Endodermal cell (in vitro differentiated cells): ENCODE measurements at regions not wholly inside any gene's neighbourhood (a gene's known extent, or its start where the extent isn't known, plus 50 kb on each side); places are given as distances from the start of the nearest gene placed in this dataset.

Experiments
- DNase-seq: peaks from one replicate; pipeline ENCODE4 v3.0.0-alpha.2; 2017
- H3K27ac ChIP-seq: 2 replicates; pipeline ENCODE4 v1.5.1; 2013; ENCODE audit warnings: mild to moderate bottlenecking, low read depth, low read length, moderate library complexity
- H3K27me3 ChIP-seq: 2 replicates; pipeline ENCODE4 v1.6.1; 2013; ENCODE audit warnings: mild to moderate bottlenecking, low read length, moderate library complexity; ENCODE audit not compliant: insufficient read depth, control insufficient read depth, poor library complexity, severe bottlenecking
- H3K36me3 ChIP-seq: 2 replicates; pipeline ENCODE4 v1.7.0; 2013; ENCODE audit warnings: mild to moderate bottlenecking, low read length, moderate library complexity; ENCODE audit not compliant: control insufficient read depth, insufficient read depth
- H3K4me1 ChIP-seq: one replicate; pipeline ENCODE4 v1.7.0; 2013; ENCODE audit warnings: low read length; ENCODE audit not compliant: control insufficient read depth, insufficient read depth
- H3K4me3 ChIP-seq: 2 replicates; pipeline ENCODE4 v1.5.1; 2013; ENCODE audit warnings: mild to moderate bottlenecking, low read length, moderate library complexity
- H3K9ac ChIP-seq: 2 replicates; pipeline ENCODE4 v1.6.1; 2013; ENCODE audit warnings: mild to moderate bottlenecking, low read length, moderate library complexity; ENCODE audit not compliant: poor library complexity, severe bottlenecking; ENCODE audit errors: extremely low read depth
- H3K9me3 ChIP-seq: 2 replicates; pipeline ENCODE4 v1.6.1; 2013; ENCODE audit warnings: mild to moderate bottlenecking, low read length, moderate library complexity; ENCODE audit not compliant: control insufficient read depth
- H3K27ac Mint-ChIP-seq: 2 replicates; pipeline ENCODE4 v1.8.0; 2020; ENCODE audit warnings: mixed read lengths
- H3K27me3 Mint-ChIP-seq: 2 replicates; pipeline ENCODE4 v1.8.0; 2021; ENCODE audit warnings: mild to moderate bottlenecking, mixed read lengths; ENCODE audit not compliant: insufficient read depth
- H3K36me3 Mint-ChIP-seq: 2 replicates; pipeline ENCODE4 v1.8.0; 2020; ENCODE audit warnings: low read depth, mixed read lengths
- H3K4me1 Mint-ChIP-seq: 2 replicates; pipeline ENCODE4 v1.8.0; 2020; ENCODE audit warnings: mixed read lengths
- H3K4me3 Mint-ChIP-seq: 2 replicates; pipeline ENCODE4 v1.8.0; 2020; ENCODE audit warnings: mild to moderate bottlenecking, moderate library complexity, mixed read lengths
- H3K9me3 Mint-ChIP-seq: 2 replicates; pipeline ENCODE4 v1.8.0; 2020; ENCODE audit warnings: mild to moderate bottlenecking, mixed read lengths
- CTCF ChIP-seq: fragments of 200-600 bp; sonication (generic); conservative IDR thresholded peaks from 2 replicates; pipeline ENCODE4 v1.5.0; 2021; ENCODE audit warnings: antibody characterized with exemption, mild to moderate bottlenecking
- WGBS, 2 experiments: methylation state at CpG; one replicate each; pipeline versions ENCODE4 v1.1.5 to v1.1.7; 2013; ENCODE audit warnings: missing lambda C conversion rate in 2 of 2, mixed read lengths in 1 of 2; ENCODE audit not compliant: insufficient coverage in 1 of 2, insufficient read length in 1 of 2; 5-methylcytosine and 5-hydroxymethylcytosine counted together

GRCh38 chr7:157475095-157475494, 138.3 kb downstream of the DNAJB6 start:
- H3K27me3 Mint-ChIP-seq, result peaks cover 15% of the 10 kb centered on the region
- DNase-seq, result peak; percentile 44
- H3K36me3 Mint-ChIP-seq, result no peaks in the 10 kb centered on the region

GRCh38 chr7:157475601-157476000, 138.8 kb downstream of the DNAJB6 start:
- Mint-ChIP-seq H3K27me3 (peaks cover 15% of the 10 kb centered on the region), H3K27ac (no peak overlapping the region), H3K36me3 (no peaks in the 10 kb centered on the region), H3K9me3 (peaks cover 26% of the 10 kb centered on the region), H3K4me3 (no peak overlapping the region), H3K4me1 (no peaks in the 10 kb centered on the region)
- no peaks in the 10 kb centered on the region for H3K4me1 ChIP-seq
- H3K9ac ChIP-seq, result no peak overlapping the region
- H3K27ac ChIP-seq, result no peak overlapping the region
- no peak overlapping the region for H3K4me3 ChIP-seq
- no peak for DNase-seq
- H3K9me3 ChIP-seq, result peaks cover 38% of the 10 kb centered on the region
- H3K27me3 ChIP-seq, result no peaks in the 10 kb centered on the region
- no peaks in the 10 kb centered on the region for H3K36me3 ChIP-seq
- 73 to 79% methylated on average over 8 to 10 of the region's 10 CpGs for WGBS, 2 experiments
- no peak for TF ChIP-seq CTCF

More at GRCh38 chr7:157475095-157475494, 138.3 kb downstream of the DNAJB6 start:
- Histone ChIP-seq H3K36me3 (no peaks in the 10 kb centered on the region), H3K9ac (no peak overlapping the region), H3K9me3 (peaks cover 33% of the 10 kb centered on the region), H3K4me3 (no peak overlapping the region), H3K27me3 (no peaks in the 10 kb centered on the region), H3K4me1 (no peaks in the 10 kb centered on the region), H3K27ac (no peak overlapping the region)
- H3K4me3 Mint-ChIP-seq, result no peak overlapping the region
- H3K27ac Mint-ChIP-seq, result no peak overlapping the region
- no peaks in the 10 kb centered on the region for H3K4me1 Mint-ChIP-seq
- TF ChIP-seq CTCF, result no peak
- WGBS, 2 experiments, result 81 to 82% methylated on average over 3 to 6 of the region's 6 CpGs
- peaks cover 26% of the 10 kb centered on the region for H3K9me3 Mint-ChIP-seq

GRCh38 chr7:157476201-157476600, 139.4 kb downstream of the DNAJB6 start:
- Histone ChIP-seq H3K36me3 (no peaks in the 10 kb centered on the region), H3K4me3 (no peak overlapping the region), H3K27me3 (no peaks in the 10 kb centered on the region), H3K9me3 (peaks cover 44% of the 10 kb centered on the region), H3K27ac (no peak overlapping the region), H3K9ac (no peak overlapping the region), H3K4me1 (no peaks in the 10 kb centered on the region)
- peaks cover 14% of the 10 kb centered on the region for H3K27me3 Mint-ChIP-seq
- DNase-seq, result peak; percentile 22
- no peak overlapping the region for H3K27ac Mint-ChIP-seq
- H3K36me3 Mint-ChIP-seq, result no peaks in the 10 kb centered on the region
- peaks cover 26% of the 10 kb centered on the region for H3K9me3 Mint-ChIP-seq
- no peak for TF ChIP-seq CTCF
- WGBS, 2 experiments, result 57 to 78% methylated on average over 3 to 8 of the region's 8 CpGs
- H3K4me3 Mint-ChIP-seq, result no peak overlapping the region
- H3K4me1 Mint-ChIP-seq, result no peaks in the 10 kb centered on the region
